ENCODE measurements at regions not wholly inside any gene's neighbourhood (a gene's known extent, or its start where the extent isn't known, plus 50 kb on each side); places are given as distances from the start of the nearest gene placed in this dataset.
"Not testable (repeated sequence)": the region's sequence is repeated elsewhere in the genome, so short reads cannot be mapped to it uniquely, and the experiment has no call there.

DNA sequence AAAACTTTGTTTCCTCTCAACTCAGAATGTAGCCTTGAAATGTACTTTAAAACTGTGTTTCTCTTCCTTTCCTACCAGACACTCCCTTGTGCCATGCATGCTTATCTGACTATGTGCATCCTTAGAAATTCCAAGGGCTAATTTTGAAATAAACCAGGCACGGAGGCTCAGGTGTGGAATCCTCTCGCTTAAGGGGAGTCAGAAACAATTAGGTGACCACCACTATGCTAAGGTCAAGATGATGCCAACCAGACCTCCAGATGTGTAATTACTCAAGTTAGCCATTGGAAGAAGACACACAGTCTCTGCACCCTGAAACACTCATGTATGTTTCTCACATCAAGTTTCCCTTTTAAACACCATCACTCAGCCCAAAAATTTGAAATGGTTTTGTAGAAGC, 572.1 kb downstream of the VGLL3 start:
- H3K27me3 ChIP-seq (ENCODE audit: insufficient read depth, low read length): no peaks in the 10 kb centered on the region
- no peak overlapping the region for H3K4me3 ChIP-seq (ENCODE audit: low read length)
- no peak overlapping the region for H3K27ac ChIP-seq (ENCODE audit: low read depth, low read length)
- peaks cover under 1% of the 10 kb centered on the region; the same call in 1 of the 2 replicates for H3K4me1 ChIP-seq (ENCODE audit: insufficient read depth, low read length)
- 91% methylated on average over 2 of the region's 2 CpGs for WGBS
- H3K36me3 ChIP-seq (ENCODE audit: insufficient read depth, low read length): no peaks in the 10 kb centered on the region
- H3K9me3 ChIP-seq (ENCODE audit: insufficient read depth, low read depth, low read length): no peaks in the 10 kb centered on the region
- H3K9ac ChIP-seq (ENCODE audit: low read depth, low read length): no peak overlapping the region

DNA sequence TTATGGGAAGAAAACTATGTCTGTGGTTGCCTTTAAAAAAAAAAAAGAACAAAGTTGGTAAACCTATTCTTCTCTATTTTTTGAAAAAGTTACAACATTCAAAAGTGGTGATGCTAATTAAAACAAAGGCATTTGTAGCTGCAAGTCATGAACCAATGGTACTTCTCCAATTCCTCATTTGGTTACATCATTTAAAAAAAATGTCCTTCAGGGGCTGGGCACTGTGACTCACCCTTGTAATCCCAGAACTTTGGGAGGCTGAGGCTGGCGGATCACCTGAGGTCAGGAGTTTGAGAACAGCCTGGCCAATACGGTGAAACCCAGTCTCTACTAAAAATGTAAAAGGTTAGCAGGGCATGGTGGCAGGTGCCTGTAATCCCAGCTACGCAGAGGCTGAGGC, 574.6 kb downstream of the VGLL3 start:
- no peak overlapping the region for H3K4me3 ChIP-seq (ENCODE audit: low read length)
- H3K27ac ChIP-seq (ENCODE audit: low read depth, low read length): no peak overlapping the region
- 87% methylated on average over 3 of the region's 3 CpGs for whole genome bisulfite sequencing
- H3K36me3 ChIP-seq (ENCODE audit: insufficient read depth, low read length): no peaks in the 10 kb centered on the region
- H3K4me1 ChIP-seq (ENCODE audit: insufficient read depth, low read length): peaks cover 6% of the 10 kb centered on the region
- H3K9me3 ChIP-seq (ENCODE audit: insufficient read depth, low read depth, low read length): no peaks in the 10 kb centered on the region
- no peak overlapping the region for H3K9ac ChIP-seq (ENCODE audit: low read depth, low read length)
- H3K27me3 ChIP-seq (ENCODE audit: insufficient read depth, low read length): no peaks in the 10 kb centered on the region

DNA sequence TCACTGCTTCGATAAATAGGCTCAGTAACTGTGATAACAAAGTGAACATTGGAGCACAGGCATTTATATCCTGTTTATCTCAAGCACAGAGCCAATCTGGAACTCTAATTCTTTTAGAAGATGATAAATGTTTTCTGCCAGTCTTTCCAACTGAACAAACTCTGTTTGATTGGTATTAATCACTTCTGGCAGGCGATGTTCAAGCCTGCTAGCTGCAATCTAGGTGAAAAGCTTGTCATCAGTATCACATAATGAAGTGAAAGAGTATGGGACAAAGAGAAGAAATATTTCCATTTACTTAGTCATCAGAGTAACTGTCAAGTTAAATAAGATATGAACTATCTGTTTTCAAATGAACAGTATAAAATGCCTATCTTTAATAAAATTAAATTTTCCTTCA, 577.3 kb downstream of the VGLL3 start:
- H3K4me1 ChIP-seq (ENCODE audit: insufficient read depth, low read length): peaks cover 33% of the 10 kb centered on the region
- no peak overlapping the region for H3K27ac ChIP-seq (ENCODE audit: low read depth, low read length)
- H3K9ac ChIP-seq (ENCODE audit: low read depth, low read length): no peak overlapping the region
- H3K27me3 ChIP-seq (ENCODE audit: insufficient read depth, low read length): no peaks in the 10 kb centered on the region
- no peaks in the 10 kb centered on the region for H3K9me3 ChIP-seq (ENCODE audit: insufficient read depth, low read depth, low read length)
- no peaks in the 10 kb centered on the region for H3K36me3 ChIP-seq (ENCODE audit: insufficient read depth, low read length)
- 44% methylated on average over 2 of the region's 2 CpGs for WGBS
- H3K4me3 ChIP-seq (ENCODE audit: low read length): no peak overlapping the region

DNA sequence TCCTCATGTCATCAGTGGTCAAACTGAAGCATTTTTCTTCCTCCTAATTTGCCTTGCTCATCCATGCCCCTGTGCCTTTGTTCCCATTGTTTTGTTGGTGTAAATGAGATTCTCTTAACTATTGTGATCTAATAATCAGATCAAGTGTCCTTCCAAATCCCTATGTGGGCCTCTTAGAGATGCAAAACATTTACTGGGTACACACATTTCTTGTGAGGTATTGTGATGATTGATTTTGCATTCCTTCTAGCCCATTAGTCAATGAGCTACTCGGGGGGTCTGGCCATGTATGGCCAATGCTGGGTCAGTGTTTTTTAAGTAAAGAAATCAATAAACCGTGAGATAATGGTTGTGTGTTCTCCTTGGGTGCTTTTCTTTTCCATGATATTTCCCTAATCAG, 580.4 kb downstream of the VGLL3 start:
- Histone ChIP-seq H3K9me3 (ENCODE audit: insufficient read depth, low read depth, low read length) (no peaks in the 10 kb centered on the region), H3K27ac (ENCODE audit: low read depth, low read length) (peak overlapping the region; percentile 80; the same call in 1 of the 2 replicates), H3K36me3 (ENCODE audit: insufficient read depth, low read length) (no peaks in the 10 kb centered on the region), H3K4me3 (ENCODE audit: low read length) (no peak overlapping the region), H3K9ac (ENCODE audit: low read depth, low read length) (no peak overlapping the region), H3K4me1 (ENCODE audit: insufficient read depth, low read length) (peaks cover 42% of the 10 kb centered on the region), H3K27me3 (ENCODE audit: insufficient read depth, low read length) (no peaks in the 10 kb centered on the region)
- WGBS: 22% methylated on average over 2 of the region's 2 CpGs

DNA sequence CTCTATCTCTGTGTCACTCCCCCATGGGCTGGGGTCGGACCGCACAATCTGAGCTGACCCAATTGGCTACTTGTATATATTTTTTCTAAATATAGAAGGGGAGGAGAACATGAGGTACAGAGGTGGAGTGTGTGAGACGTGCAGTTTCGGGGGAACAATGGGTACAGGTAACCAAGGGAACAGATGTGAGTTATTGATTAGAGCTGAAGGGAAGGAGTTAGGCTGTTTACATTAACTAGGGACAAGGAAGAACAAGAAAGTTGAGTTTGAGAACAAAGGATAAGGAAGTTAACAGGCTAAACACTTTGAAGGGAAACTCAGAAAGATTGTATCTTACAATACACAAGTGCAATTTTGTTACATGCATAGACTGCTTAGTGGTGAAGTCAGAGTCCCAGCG, 601.2 kb downstream of the VGLL3 start:
- not testable (repeated sequence) for H3K27ac ChIP-seq (ENCODE audit: low read depth, low read length); H3K36me3 ChIP-seq (ENCODE audit: insufficient read depth, low read length); H3K27me3 ChIP-seq (ENCODE audit: insufficient read depth, low read length); H3K4me3 ChIP-seq (ENCODE audit: low read length); H3K9me3 ChIP-seq (ENCODE audit: insufficient read depth, low read depth, low read length); H3K9ac ChIP-seq (ENCODE audit: low read depth, low read length)
- H3K4me1 ChIP-seq (ENCODE audit: insufficient read depth, low read length): peaks cover 13% of the 10 kb centered on the region
- WGBS: 92% methylated on average over 3 of the region's 5 CpGs

DNA sequence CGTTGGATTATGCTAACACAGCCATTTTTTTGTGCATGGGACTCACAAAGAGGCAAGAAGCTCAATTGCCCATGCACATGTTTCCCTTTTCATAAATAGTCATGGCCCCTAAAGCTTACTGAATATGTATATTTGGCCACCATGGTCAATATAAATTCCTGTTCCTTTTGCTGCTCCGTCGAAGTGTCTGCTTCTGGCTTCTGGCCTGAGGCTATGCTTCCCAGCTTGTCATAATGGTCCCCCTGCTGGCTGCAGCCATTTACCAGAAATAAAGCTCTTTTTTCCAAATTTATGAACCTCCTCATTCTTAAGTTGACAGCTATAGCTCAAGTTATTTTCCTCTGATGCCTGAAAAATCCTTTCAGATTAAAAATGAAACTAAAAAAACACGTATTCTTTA, 602.1 kb downstream of the VGLL3 start:
- Histone ChIP-seq H3K27me3 (ENCODE audit: insufficient read depth, low read length) (no peaks in the 10 kb centered on the region), H3K36me3 (ENCODE audit: insufficient read depth, low read length) (no peaks in the 10 kb centered on the region), H3K9ac (ENCODE audit: low read depth, low read length) (no peak overlapping the region), H3K4me3 (ENCODE audit: low read length) (no peak overlapping the region), H3K4me1 (ENCODE audit: insufficient read depth, low read length) (peaks cover 13% of the 10 kb centered on the region), H3K27ac (ENCODE audit: low read depth, low read length) (no peak overlapping the region), H3K9me3 (ENCODE audit: insufficient read depth, low read depth, low read length) (peaks cover 4% of the 10 kb centered on the region)
- 70% methylated on average over 4 of the region's 4 CpGs for WGBS

DNA sequence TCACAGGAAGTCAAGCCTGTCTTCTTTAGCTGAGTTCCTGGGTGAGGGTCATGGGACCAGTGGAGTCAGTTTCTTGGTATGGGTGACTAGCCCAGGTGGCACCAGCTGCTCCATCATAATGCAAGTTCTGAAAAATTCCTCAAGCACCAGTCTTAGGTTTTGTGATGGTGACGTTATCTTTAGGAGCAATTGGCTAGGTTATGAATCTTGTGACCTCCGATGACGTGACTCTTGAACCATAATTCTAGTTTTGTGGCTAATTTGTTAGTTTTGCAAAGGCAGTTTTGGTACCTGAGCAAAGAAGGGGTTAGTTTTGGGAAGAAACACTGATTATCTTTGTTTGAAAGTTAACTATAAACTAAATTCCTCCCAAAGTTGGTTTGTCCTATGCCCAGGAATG, 608.4 kb downstream of the VGLL3 start:
- H3K36me3 ChIP-seq (ENCODE audit: insufficient read depth, low read length): no peaks in the 10 kb centered on the region

DNA sequence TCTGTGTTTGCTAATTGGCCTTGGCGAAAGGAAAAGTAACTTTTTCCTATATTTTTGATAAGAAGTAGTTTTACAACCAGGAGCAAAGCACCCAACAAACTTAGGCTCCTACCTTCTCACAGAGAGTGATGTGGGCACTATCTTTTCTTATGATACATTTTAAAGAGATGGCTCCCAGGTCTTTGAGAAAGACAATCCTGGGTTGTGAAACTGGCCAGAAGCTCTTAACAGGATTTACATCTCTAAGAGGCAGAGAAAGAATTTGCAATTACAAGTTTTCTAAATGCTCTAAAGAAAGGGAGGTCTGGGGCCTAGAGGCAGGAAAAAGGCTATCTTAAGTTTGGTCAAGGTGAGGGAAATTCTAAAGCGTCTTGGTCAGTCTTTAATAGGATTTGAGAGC, 609.7 kb downstream of the VGLL3 start:
- Histone ChIP-seq H3K4me3 (ENCODE audit: low read length) (no peak overlapping the region), H3K27ac (ENCODE audit: low read depth, low read length) (peak overlapping the region; percentile 27; the same call in 1 of the 2 replicates), H3K9me3 (ENCODE audit: insufficient read depth, low read depth, low read length) (no peaks in the 10 kb centered on the region), H3K4me1 (ENCODE audit: insufficient read depth, low read length) (peaks cover 24% of the 10 kb centered on the region), H3K27me3 (ENCODE audit: insufficient read depth, low read length) (no peaks in the 10 kb centered on the region), H3K36me3 (ENCODE audit: insufficient read depth, low read length) (no peaks in the 10 kb centered on the region), H3K9ac (ENCODE audit: low read depth, low read length) (no peak overlapping the region)
- WGBS: 16% methylated on average over 1 of the region's 2 CpGs

More for the DNA sequence above, 608.4 kb downstream of the VGLL3 start:
- no peaks in the 10 kb centered on the region for H3K9me3 ChIP-seq (ENCODE audit: insufficient read depth, low read depth, low read length)
- no peak overlapping the region for H3K4me3 ChIP-seq (ENCODE audit: low read length)
- no peak overlapping the region for H3K27ac ChIP-seq (ENCODE audit: low read depth, low read length)
- no peaks in the 10 kb centered on the region for H3K27me3 ChIP-seq (ENCODE audit: insufficient read depth, low read length)
- H3K4me1 ChIP-seq (ENCODE audit: insufficient read depth, low read length): peaks cover 28% of the 10 kb centered on the region
- no peak overlapping the region for H3K9ac ChIP-seq (ENCODE audit: low read depth, low read length)
- WGBS: 97% methylated on average over 3 of the region's 3 CpGs

DNA sequence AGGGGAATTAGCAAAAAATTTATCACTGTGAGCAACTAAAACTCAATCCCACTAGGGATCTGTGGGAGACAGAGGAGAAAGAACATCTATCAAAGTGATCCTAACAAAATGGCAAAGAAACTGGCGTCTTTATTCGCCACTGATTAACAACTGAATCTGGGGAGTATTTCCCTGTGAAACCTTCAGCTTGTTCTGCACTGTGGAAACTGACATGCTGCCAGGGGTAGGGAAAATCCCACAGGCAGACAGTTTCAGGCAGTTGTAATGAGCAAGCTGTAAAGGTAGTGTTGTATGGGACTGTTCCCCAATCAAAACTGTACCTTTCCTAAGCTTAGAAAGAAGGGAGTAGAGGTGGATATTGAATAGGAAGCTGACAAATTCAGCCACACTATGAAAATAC, 611.7 kb downstream of the VGLL3 start:
- Histone ChIP-seq H3K36me3 (ENCODE audit: insufficient read depth, low read length) (no peaks in the 10 kb centered on the region), H3K9me3 (ENCODE audit: insufficient read depth, low read depth, low read length) (no peaks in the 10 kb centered on the region), H3K9ac (ENCODE audit: low read depth, low read length) (no peak overlapping the region), H3K27ac (ENCODE audit: low read depth, low read length) (no peak overlapping the region), H3K4me3 (ENCODE audit: low read length) (no peak overlapping the region), H3K27me3 (ENCODE audit: insufficient read depth, low read length) (no peaks in the 10 kb centered on the region), H3K4me1 (ENCODE audit: insufficient read depth, low read length) (peaks cover 15% of the 10 kb centered on the region)
- WGBS: 94% methylated on average over 2 of the region's 2 CpGs

DNA sequence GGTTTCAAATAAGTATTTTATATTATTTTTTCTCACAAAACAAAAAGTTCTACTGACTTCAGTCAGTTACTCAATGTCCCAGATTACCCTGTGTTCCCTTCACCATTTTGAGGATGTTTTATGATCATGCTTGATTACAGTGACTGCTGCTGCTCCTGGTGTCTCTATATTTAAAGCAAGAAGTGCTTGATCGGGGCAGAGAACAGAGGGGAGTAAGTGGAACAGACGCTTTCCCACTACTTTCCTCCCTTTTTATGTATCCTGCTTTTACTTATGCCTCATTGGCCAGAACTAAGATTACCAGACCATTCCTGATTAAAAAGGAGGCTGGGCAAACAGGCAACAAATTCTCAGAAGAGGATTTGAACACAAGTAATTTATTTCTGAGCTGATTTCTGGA, 612.1 kb downstream of the VGLL3 start:
- H3K36me3 ChIP-seq (ENCODE audit: insufficient read depth, low read length): no peaks in the 10 kb centered on the region
- no peak overlapping the region for H3K9ac ChIP-seq (ENCODE audit: low read depth, low read length)
- H3K9me3 ChIP-seq (ENCODE audit: insufficient read depth, low read depth, low read length): no peaks in the 10 kb centered on the region
- no peak overlapping the region for H3K27ac ChIP-seq (ENCODE audit: low read depth, low read length)
- WGBS: 79% methylated on average over 2 of the region's 2 CpGs
- no peaks in the 10 kb centered on the region for H3K27me3 ChIP-seq (ENCODE audit: insufficient read depth, low read length)
- no peak overlapping the region for H3K4me3 ChIP-seq (ENCODE audit: low read length)
- peaks cover 15% of the 10 kb centered on the region for H3K4me1 ChIP-seq (ENCODE audit: insufficient read depth, low read length)

DNA sequence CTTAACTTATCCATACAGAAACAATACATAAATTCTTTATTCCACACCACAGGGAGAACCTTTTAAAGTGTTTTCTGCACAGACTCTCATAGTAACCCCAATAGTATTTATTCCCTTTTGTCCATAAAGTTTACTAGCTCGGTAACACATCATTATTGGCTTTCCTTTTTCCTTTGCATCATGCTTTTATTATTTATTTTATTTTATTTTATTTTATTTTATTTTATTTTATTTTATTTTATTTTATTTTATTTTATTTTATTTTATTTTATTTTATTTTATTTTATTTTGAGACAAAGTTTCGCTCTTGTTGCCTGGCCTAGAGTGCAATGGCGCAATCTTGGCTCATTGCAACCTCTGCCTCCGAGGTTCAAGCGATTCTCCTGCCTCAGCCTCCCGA, 655.4 kb downstream of the VGLL3 start:
- not testable (repeated sequence) for H3K27me3 ChIP-seq (ENCODE audit: insufficient read depth, low read length); H3K9ac ChIP-seq (ENCODE audit: low read depth, low read length); H3K4me3 ChIP-seq (ENCODE audit: low read length); H3K9me3 ChIP-seq (ENCODE audit: insufficient read depth, low read depth, low read length); H3K4me1 ChIP-seq (ENCODE audit: insufficient read depth, low read length); H3K27ac ChIP-seq (ENCODE audit: low read depth, low read length); H3K36me3 ChIP-seq (ENCODE audit: insufficient read depth, low read length)
- 97% methylated on average over 6 of the region's 6 CpGs for WGBS

DNA sequence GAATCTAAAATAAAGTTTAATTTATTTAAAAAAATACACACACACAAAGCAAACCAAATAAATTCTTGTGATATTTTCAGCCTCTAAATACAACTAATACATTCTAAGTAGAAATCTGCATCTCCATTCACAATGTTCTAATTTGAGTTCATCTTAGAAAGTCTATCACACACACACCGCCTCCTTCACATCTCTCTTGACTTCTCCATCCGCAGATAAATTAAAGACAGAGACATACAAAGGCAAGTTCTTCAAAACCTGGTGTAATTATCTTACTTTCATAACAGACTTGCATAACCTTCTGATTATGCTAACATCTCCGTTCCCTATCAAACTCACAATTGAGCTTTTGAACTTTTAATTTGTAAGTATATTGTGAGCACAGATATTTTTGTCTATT, 657.3 kb downstream of the VGLL3 start:
- H3K9me3 ChIP-seq (ENCODE audit: insufficient read depth, low read depth, low read length): no peaks in the 10 kb centered on the region
- H3K9ac ChIP-seq (ENCODE audit: low read depth, low read length): no peak overlapping the region
- no peaks in the 10 kb centered on the region for H3K27me3 ChIP-seq (ENCODE audit: insufficient read depth, low read length)
- 97% methylated on average over 3 of the region's 3 CpGs for WGBS
- H3K27ac ChIP-seq (ENCODE audit: low read depth, low read length): no peak overlapping the region
- H3K4me1 ChIP-seq (ENCODE audit: insufficient read depth, low read length): peaks cover 9% of the 10 kb centered on the region; the same call in 1 of the 2 replicates
- H3K36me3 ChIP-seq (ENCODE audit: insufficient read depth, low read length): no peaks in the 10 kb centered on the region
- H3K4me3 ChIP-seq (ENCODE audit: low read length): no peak overlapping the region

All from HUES64 (cell line).